WERI-Rb-1 (cell line): ENCODE measurements at regions not wholly inside any gene's neighbourhood (a gene's known extent, or its start where the extent isn't known, plus 50 kb on each side); places are given as distances from the start of the nearest gene placed in this dataset.

Experiments
- DNase-seq: peaks from one replicate; pipeline ENCODE4 v3.0.0-alpha.2; 2020
- H3K27ac ChIP-seq: fragments of 250-450 bp; sonication (Bioruptor Pico); 2 replicates; pipeline ENCODE4 v1.5.1; 2020; ENCODE audit warnings: mild to moderate bottlenecking, moderate library complexity
- H3K27me3 ChIP-seq: fragments of 250-450 bp; sonication (Bioruptor Pico); 2 replicates; pipeline ENCODE4 v1.5.1; 2021; ENCODE audit warnings: mild to moderate bottlenecking, low read depth, moderate library complexity; ENCODE audit not compliant: insufficient read depth, severe bottlenecking
- H3K36me3 ChIP-seq: fragments of 250-450 bp; sonication (Bioruptor Pico); 2 replicates; pipeline ENCODE4 v1.5.1; 2020; ENCODE audit warnings: mild to moderate bottlenecking, moderate library complexity
- H3K4me3 ChIP-seq: 2 replicates; pipeline ENCODE4 v1.5.1; 2011; ENCODE audit warnings: low read depth, mild to moderate bottlenecking, control low read depth, low read length
- H3K9me3 ChIP-seq: fragments of 250-450 bp; sonication (Bioruptor Pico); 2 replicates; pipeline ENCODE4 v1.5.1; 2021; ENCODE audit warnings: mild to moderate bottlenecking, moderate library complexity; ENCODE audit not compliant: severe bottlenecking
- CTCF ChIP-seq: IDR thresholded peaks from 2 replicates; pipeline ENCODE4 v1.5.1; 2011; ENCODE audit warnings: low read depth, mild to moderate bottlenecking, control low read depth, inconsistent platforms, low read length

- Histone ChIP-seq H3K4me3 (no peak overlapping the region), H3K27ac (no peak overlapping the region), H3K27me3 (no peaks in the 10 kb centered on the region), H3K9me3 (no peaks in the 10 kb centered on the region), H3K36me3 (no peaks in the 10 kb centered on the region; the same call in 1 of the 2 replicates)
- no peak for DNase-seq
- no peak for TF ChIP-seq CTCF
Observed at GRCh38 chr1:245055752-245056151, 99.0 kb upstream of the KIF26B start.

GRCh38 chr1:245054507-245055270 is 100.1 kb upstream of the KIF26B start:
- no peaks in the 10 kb centered on the region for H3K27me3 ChIP-seq
- no peak for TF ChIP-seq CTCF
- H3K36me3 ChIP-seq = no peaks in the 10 kb centered on the region; the same call in 1 of the 2 replicates
- no peak overlapping the region for H3K4me3 ChIP-seq
- no peak for DNase-seq
- H3K27ac ChIP-seq = no peak overlapping the region
- no peaks in the 10 kb centered on the region for H3K9me3 ChIP-seq

- Histone ChIP-seq H3K4me3 (no peak overlapping the region), H3K36me3 (no peaks in the 10 kb centered on the region; the same call in 1 of the 2 replicates), H3K27me3 (no peaks in the 10 kb centered on the region), H3K27ac (no peak overlapping the region), H3K9me3 (no peaks in the 10 kb centered on the region)
- no peak for TF ChIP-seq CTCF
- DNase-seq = no peak
Observed at GRCh38 chr1:245054105-245054504, 100.7 kb upstream of the KIF26B start.

- Histone ChIP-seq H3K9me3 (no peaks in the 10 kb centered on the region), H3K27me3 (no peaks in the 10 kb centered on the region), H3K27ac (no peak overlapping the region), H3K36me3 (no peaks in the 10 kb centered on the region; the same call in 1 of the 2 replicates), H3K4me3 (no peak overlapping the region)
- no peak for TF ChIP-seq CTCF
- DNase-seq = no peak
Observed at GRCh38 chr1:245052258-245052657, 102.5 kb upstream of the KIF26B start.

GRCh38 chr1:245051349-245052221 is 103.2 kb upstream of the KIF26B start:
- no peak for DNase-seq
- Histone ChIP-seq H3K36me3 (no peaks in the 10 kb centered on the region; the same call in 1 of the 2 replicates), H3K4me3 (no peak overlapping the region), H3K9me3 (no peaks in the 10 kb centered on the region), H3K27me3 (no peaks in the 10 kb centered on the region), H3K27ac (no peak overlapping the region)
- no peak for TF ChIP-seq CTCF
